GM23338 (cell line): ENCODE measurements at regions not wholly inside any gene's neighbourhood (a gene's known extent, or its start where the extent isn't known, plus 50 kb on each side); places are given as distances from the start of the nearest gene placed in this dataset.

Experiments
- ATAC-seq: fragments of 200-7000 bp; cut with Tn5 transposase; 3 replicates; pipeline ENCODE4 v1.9.1; 2020
- DNase-seq: peaks from one replicate; pipeline ENCODE4 v3.0.0-alpha.2; 2015; ENCODE audit warnings: low spot score
- H2AFZ ChIP-seq: fragments of 200-600 bp; sonication (generic); 2 replicates; pipeline ENCODE4 v1.8.0; 2016; ENCODE audit warnings: antibody characterized with exemption, mild to moderate bottlenecking, moderate library complexity
- H3F3A ChIP-seq: fragments of 200-600 bp; sonication (generic); replicated peaks from 2 replicates; pipeline ENCODE4 v1.8.0; 2017; ENCODE audit warnings: antibody characterized with exemption, mixed run types, low read depth
- H3K27ac ChIP-seq: fragments of 200-600 bp; sonication (generic); 2 replicates; pipeline ENCODE4 v1.6.1; 2016; ENCODE audit warnings: low read depth
- H3K27me3 ChIP-seq: fragments of 200-600 bp; sonication (generic); 2 replicates; pipeline ENCODE4 v1.8.0; 2016; ENCODE audit warnings: mild to moderate bottlenecking, mixed run types, moderate library complexity; ENCODE audit not compliant: insufficient read depth
- H3K36me3 ChIP-seq: fragments of 200-600 bp; sonication (generic); 2 replicates; pipeline ENCODE4 v1.8.0; 2016; ENCODE audit warnings: mild to moderate bottlenecking; ENCODE audit not compliant: insufficient read depth
- H3K4me1 ChIP-seq: fragments of 200-600 bp; sonication (generic); 2 replicates; pipeline ENCODE4 v1.8.0; 2016; ENCODE audit warnings: mild to moderate bottlenecking, moderate library complexity; ENCODE audit not compliant: insufficient read depth
- H3K4me2 ChIP-seq: fragments of 200-600 bp; sonication (generic); 2 replicates; pipeline ENCODE4 v1.7.1; 2017; ENCODE audit warnings: mixed run types
- H3K4me3 ChIP-seq: fragments of 200-600 bp; sonication (generic); 2 replicates; pipeline ENCODE4 v1.6.1; 2016; ENCODE audit warnings: mixed run types
- H3K79me2 ChIP-seq: fragments of 200-600 bp; sonication (generic); replicated peaks from 2 replicates; pipeline ENCODE4 v1.8.0; 2017; ENCODE audit warnings: mild to moderate bottlenecking; ENCODE audit not compliant: insufficient read depth
- H3K9me2 ChIP-seq: fragments of 200-600 bp; sonication (generic); 2 replicates; pipeline ENCODE4 v1.8.0; 2017; ENCODE audit not compliant: insufficient read depth
- H4K20me1 ChIP-seq: fragments of 200-600 bp; sonication (generic); replicated peaks from 2 replicates; pipeline ENCODE4 v1.8.0; 2017; ENCODE audit warnings: mild to moderate bottlenecking; ENCODE audit not compliant: insufficient read depth
- H3K27ac Mint-ChIP-seq: 2 replicates; pipeline ENCODE4 v1.8.0; 2020; ENCODE audit warnings: inconsistent platforms, mild to moderate bottlenecking, moderate library complexity, mixed read lengths
- H3K27me3 Mint-ChIP-seq: 3 replicates; pipeline ENCODE4 v1.8.0; 2022; ENCODE audit warnings: low read depth, mild to moderate bottlenecking, moderate library complexity, mixed read lengths, inconsistent platforms; ENCODE audit not compliant: insufficient read depth, poor library complexity
- H3K36me3 Mint-ChIP-seq: 3 replicates; pipeline ENCODE4 v1.8.0; 2021; ENCODE audit warnings: low read depth, mild to moderate bottlenecking, inconsistent platforms, moderate library complexity, mixed read lengths
- H3K4me1 Mint-ChIP-seq: 3 replicates; pipeline ENCODE4 v1.8.0; 2020; ENCODE audit warnings: mild to moderate bottlenecking, inconsistent platforms, mixed read lengths
- H3K4me3 Mint-ChIP-seq: 3 replicates; pipeline ENCODE4 v1.8.0; 2021; ENCODE audit warnings: moderate library complexity, mild to moderate bottlenecking, inconsistent platforms, mixed read lengths
- H3K9me3 Mint-ChIP-seq: 3 replicates; pipeline ENCODE4 v1.8.0; 2020; ENCODE audit warnings: moderate library complexity, mild to moderate bottlenecking, inconsistent platforms, mixed read lengths
- CREB1 ChIP-seq: fragments of 250-450 bp; sonication (Bioruptor Pico); IDR thresholded peaks from 2 replicates; pipeline ENCODE4 v1.5.0; 2020; ENCODE audit warnings: low read depth, mild to moderate bottlenecking, moderate library complexity
- EZH2 ChIP-seq: fragments of 200-600 bp; sonication (generic); IDR thresholded peaks from one replicate; pipeline ENCODE4 v1.8.0; 2017; ENCODE audit warnings: antibody characterized with exemption, mild to moderate bottlenecking, low read depth; ENCODE audit not compliant: unreplicated experiment
- EZH2phosphoT487 ChIP-seq: fragments of 200-600 bp; sonication (generic); IDR thresholded peaks from one replicate; pipeline ENCODE4 v1.8.1; 2018; ENCODE audit warnings: antibody characterized with exemption; ENCODE audit not compliant: unreplicated experiment
- JUNB ChIP-seq: IDR thresholded peaks from one replicate; pipeline ENCODE4 v1.6.1; 2016; ENCODE audit warnings: antibody characterized with exemption; ENCODE audit not compliant: unreplicated experiment
- NANOG ChIP-seq: IDR thresholded peaks from 2 replicates; pipeline ENCODE4 v1.6.1; 2016; ENCODE audit warnings: antibody characterized with exemption, borderline replicate concordance
- POLR2AphosphoS5 ChIP-seq: IDR thresholded peaks from 2 replicates; pipeline ENCODE4 v1.6.1; 2016; ENCODE audit warnings: antibody characterized with exemption, low read depth
- STAT1 ChIP-seq: IDR thresholded peaks from one replicate; pipeline ENCODE4 v1.6.1; 2016; ENCODE audit warnings: antibody characterized with exemption; ENCODE audit not compliant: unreplicated experiment
- ZNF114 ChIP-seq: fragments of 250-450 bp; sonication (Bioruptor Pico); IDR thresholded peaks from 2 replicates; pipeline ENCODE4 v1.5.0; 2020; ENCODE audit warnings: mild to moderate bottlenecking, moderate library complexity
- ZNF331 ChIP-seq: fragments of 250-450 bp; sonication (Bioruptor Pico); IDR thresholded peaks from 2 replicates; pipeline ENCODE4 v1.5.0; 2020; ENCODE audit warnings: low read depth, mild to moderate bottlenecking, moderate library complexity
- TF ChIP-seq, protein P1 (sequence below), 2 experiments: fragments of 200-600 bp in 1 of 2; sonication (generic) in 1 of 2; conservative IDR thresholded peaks; 2 replicates each; pipeline versions ENCODE4 v1.5.1 to v1.6.1; 2016 to 2017; ENCODE audit warnings: antibody characterized with exemption in 2 of 2, low read depth in 2 of 2, mild to moderate bottlenecking in 2 of 2, moderate library complexity in 1 of 2
- TF ChIP-seq, protein P2 (sequence below): IDR thresholded peaks from one replicate; pipeline ENCODE4 v1.6.1; 2018; ENCODE audit warnings: antibody characterized with exemption; ENCODE audit not compliant: unreplicated experiment
- TF ChIP-seq, protein P3 (sequence below): fragments of 250-450 bp; sonication (Bioruptor Pico); IDR thresholded peaks from 2 replicates; pipeline ENCODE4 v1.5.0; 2020; ENCODE audit warnings: mild to moderate bottlenecking, moderate library complexity
- TF ChIP-seq, protein P4 (sequence below): IDR thresholded peaks from 2 replicates; pipeline ENCODE4 v1.6.1; 2016; ENCODE audit warnings: antibody characterized with exemption

DNA sequence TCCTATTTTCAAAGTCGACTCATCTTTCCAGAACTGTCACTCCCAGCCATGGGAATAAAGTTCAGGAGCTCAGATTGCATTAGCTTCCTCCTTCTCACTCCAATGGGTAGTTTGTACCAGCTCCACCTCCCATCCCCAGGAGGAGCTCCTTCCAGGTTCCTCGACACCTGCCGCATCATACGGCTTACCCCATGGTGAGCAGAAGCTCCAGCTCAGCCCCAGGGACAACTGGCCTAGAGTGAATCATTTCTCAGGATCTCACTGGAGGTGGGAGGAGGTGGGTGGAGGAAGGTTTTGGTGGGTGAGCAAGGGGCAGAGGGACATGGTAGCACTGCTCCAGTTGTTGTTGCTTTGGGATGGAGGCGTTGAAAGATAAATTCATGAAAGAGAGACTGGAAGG is 196.3 kb upstream of the PKDCC start:
- no peaks in the 10 kb centered on the region for H3K79me2 ChIP-seq
- no peaks in the 10 kb centered on the region for H3K9me2 ChIP-seq
- no peak overlapping the region for H3K4me3 ChIP-seq
- peaks cover 2% of the 10 kb centered on the region for H3K27me3 Mint-ChIP-seq
- no peak overlapping the region for H3K27ac Mint-ChIP-seq
- H3K27ac ChIP-seq: no peak overlapping the region
- no peaks in the 10 kb centered on the region for H3K9me3 Mint-ChIP-seq
- H3K36me3 Mint-ChIP-seq: no peaks in the 10 kb centered on the region
- no peaks in the 10 kb centered on the region for H3K27me3 ChIP-seq
- no peak for TF ChIP-seq NANOG
- no peak for TF ChIP-seq ZNF114 (CRISPR knock-in tag)
- no peak for TF ChIP-seq CREB1 (CRISPR knock-in tag)
- no peak for TF ChIP-seq POLR2AphosphoS5
- TF ChIP-seq, protein P1, sequence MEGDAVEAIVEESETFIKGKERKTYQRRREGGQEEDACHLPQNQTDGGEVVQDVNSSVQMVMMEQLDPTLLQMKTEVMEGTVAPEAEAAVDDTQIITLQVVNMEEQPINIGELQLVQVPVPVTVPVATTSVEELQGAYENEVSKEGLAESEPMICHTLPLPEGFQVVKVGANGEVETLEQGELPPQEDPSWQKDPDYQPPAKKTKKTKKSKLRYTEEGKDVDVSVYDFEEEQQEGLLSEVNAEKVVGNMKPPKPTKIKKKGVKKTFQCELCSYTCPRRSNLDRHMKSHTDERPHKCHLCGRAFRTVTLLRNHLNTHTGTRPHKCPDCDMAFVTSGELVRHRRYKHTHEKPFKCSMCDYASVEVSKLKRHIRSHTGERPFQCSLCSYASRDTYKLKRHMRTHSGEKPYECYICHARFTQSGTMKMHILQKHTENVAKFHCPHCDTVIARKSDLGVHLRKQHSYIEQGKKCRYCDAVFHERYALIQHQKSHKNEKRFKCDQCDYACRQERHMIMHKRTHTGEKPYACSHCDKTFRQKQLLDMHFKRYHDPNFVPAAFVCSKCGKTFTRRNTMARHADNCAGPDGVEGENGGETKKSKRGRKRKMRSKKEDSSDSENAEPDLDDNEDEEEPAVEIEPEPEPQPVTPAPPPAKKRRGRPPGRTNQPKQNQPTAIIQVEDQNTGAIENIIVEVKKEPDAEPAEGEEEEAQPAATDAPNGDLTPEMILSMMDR (conservative IDR thresholded peaks at IDR 0.05; ENCODE audit: low read depth in 2 of 2): no peak
- TF ChIP-seq STAT1: no peak
- TF ChIP-seq JUNB: no peak
- TF ChIP-seq, protein P2, sequence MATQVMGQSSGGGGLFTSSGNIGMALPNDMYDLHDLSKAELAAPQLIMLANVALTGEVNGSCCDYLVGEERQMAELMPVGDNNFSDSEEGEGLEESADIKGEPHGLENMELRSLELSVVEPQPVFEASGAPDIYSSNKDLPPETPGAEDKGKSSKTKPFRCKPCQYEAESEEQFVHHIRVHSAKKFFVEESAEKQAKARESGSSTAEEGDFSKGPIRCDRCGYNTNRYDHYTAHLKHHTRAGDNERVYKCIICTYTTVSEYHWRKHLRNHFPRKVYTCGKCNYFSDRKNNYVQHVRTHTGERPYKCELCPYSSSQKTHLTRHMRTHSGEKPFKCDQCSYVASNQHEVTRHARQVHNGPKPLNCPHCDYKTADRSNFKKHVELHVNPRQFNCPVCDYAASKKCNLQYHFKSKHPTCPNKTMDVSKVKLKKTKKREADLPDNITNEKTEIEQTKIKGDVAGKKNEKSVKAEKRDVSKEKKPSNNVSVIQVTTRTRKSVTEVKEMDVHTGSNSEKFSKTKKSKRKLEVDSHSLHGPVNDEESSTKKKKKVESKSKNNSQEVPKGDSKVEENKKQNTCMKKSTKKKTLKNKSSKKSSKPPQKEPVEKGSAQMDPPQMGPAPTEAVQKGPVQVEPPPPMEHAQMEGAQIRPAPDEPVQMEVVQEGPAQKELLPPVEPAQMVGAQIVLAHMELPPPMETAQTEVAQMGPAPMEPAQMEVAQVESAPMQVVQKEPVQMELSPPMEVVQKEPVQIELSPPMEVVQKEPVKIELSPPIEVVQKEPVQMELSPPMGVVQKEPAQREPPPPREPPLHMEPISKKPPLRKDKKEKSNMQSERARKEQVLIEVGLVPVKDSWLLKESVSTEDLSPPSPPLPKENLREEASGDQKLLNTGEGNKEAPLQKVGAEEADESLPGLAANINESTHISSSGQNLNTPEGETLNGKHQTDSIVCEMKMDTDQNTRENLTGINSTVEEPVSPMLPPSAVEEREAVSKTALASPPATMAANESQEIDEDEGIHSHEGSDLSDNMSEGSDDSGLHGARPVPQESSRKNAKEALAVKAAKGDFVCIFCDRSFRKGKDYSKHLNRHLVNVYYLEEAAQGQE: no peak
- TF ChIP-seq EZH2: no peak
- TF ChIP-seq, protein P3, sequence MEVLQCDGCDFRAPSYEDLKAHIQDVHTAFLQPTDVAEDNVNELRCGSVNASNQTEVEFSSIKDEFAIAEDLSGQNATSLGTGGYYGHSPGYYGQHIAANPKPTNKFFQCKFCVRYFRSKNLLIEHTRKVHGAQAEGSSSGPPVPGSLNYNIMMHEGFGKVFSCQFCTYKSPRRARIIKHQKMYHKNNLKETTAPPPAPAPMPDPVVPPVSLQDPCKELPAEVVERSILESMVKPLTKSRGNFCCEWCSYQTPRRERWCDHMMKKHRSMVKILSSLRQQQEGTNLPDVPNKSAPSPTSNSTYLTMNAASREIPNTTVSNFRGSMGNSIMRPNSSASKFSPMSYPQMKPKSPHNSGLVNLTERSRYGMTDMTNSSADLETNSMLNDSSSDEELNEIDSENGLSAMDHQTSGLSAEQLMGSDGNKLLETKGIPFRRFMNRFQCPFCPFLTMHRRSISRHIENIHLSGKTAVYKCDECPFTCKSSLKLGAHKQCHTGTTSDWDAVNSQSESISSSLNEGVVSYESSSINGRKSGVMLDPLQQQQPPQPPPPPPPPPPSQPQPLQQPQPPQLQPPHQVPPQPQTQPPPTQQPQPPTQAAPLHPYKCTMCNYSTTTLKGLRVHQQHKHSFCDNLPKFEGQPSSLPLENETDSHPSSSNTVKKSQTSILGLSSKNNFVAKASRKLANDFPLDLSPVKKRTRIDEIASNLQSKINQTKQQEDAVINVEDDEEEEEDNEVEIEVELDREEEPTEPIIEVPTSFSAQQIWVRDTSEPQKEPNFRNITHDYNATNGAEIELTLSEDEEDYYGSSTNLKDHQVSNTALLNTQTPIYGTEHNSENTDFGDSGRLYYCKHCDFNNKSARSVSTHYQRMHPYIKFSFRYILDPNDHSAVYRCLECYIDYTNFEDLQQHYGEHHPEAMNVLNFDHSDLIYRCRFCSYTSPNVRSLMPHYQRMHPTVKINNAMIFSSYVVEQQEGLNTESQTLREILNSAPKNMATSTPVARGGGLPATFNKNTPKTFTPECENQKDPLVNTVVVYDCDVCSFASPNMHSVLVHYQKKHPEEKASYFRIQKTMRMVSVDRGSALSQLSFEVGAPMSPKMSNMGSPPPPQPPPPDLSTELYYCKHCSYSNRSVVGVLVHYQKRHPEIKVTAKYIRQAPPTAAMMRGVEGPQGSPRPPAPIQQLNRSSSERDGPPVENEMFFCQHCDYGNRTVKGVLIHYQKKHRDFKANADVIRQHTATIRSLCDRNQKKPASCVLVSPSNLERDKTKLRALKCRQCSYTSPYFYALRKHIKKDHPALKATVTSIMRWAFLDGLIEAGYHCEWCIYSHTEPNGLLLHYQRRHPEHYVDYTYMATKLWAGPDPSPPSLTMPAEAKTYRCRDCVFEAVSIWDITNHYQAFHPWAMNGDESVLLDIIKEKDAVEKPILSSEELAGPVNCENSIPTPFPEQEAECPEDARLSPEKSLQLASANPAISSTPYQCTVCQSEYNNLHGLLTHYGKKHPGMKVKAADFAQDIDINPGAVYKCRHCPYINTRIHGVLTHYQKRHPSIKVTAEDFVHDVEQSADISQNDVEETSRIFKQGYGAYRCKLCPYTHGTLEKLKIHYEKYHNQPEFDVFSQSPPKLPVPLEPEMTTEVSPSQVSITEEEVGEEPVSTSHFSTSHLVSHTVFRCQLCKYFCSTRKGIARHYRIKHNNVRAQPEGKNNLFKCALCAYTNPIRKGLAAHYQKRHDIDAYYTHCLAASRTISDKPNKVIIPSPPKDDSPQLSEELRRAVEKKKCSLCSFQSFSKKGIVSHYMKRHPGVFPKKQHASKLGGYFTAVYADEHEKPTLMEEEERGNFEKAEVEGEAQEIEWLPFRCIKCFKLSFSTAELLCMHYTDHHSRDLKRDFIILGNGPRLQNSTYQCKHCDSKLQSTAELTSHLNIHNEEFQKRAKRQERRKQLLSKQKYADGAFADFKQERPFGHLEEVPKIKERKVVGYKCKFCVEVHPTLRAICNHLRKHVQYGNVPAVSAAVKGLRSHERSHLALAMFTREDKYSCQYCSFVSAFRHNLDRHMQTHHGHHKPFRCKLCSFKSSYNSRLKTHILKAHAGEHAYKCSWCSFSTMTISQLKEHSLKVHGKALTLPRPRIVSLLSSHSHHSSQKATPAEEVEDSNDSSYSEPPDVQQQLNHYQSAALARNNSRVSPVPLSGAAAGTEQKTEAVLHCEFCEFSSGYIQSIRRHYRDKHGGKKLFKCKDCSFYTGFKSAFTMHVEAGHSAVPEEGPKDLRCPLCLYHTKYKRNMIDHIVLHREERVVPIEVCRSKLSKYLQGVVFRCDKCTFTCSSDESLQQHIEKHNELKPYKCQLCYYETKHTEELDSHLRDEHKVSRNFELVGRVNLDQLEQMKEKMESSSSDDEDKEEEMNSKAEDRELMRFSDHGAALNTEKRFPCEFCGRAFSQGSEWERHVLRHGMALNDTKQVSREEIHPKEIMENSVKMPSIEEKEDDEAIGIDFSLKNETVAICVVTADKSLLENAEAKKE: no peak
- no peak for TF ChIP-seq EZH2phosphoT487
- TF ChIP-seq ZNF331 (CRISPR knock-in tag): no peak
- TF ChIP-seq, protein P4, sequence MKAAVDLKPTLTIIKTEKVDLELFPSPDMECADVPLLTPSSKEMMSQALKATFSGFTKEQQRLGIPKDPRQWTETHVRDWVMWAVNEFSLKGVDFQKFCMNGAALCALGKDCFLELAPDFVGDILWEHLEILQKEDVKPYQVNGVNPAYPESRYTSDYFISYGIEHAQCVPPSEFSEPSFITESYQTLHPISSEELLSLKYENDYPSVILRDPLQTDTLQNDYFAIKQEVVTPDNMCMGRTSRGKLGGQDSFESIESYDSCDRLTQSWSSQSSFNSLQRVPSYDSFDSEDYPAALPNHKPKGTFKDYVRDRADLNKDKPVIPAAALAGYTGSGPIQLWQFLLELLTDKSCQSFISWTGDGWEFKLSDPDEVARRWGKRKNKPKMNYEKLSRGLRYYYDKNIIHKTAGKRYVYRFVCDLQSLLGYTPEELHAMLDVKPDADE: no peak
- no peak overlapping the region for H3K4me2 ChIP-seq
- H2AFZ ChIP-seq: no peak overlapping the region
- no peaks in the 10 kb centered on the region for H4K20me1 ChIP-seq
- no peaks in the 10 kb centered on the region for H3K4me1 Mint-ChIP-seq
- H3K4me3 Mint-ChIP-seq: no peak overlapping the region
- ATAC-seq: no peak
- no peaks in the 10 kb centered on the region for H3K4me1 ChIP-seq
- H3F3A ChIP-seq: no peaks in the 10 kb centered on the region
- no peak for DNase-seq
- H3K36me3 ChIP-seq: no peaks in the 10 kb centered on the region
